ENCODE measurements at regions not wholly inside any gene's neighbourhood (a gene's known extent, or its start where the extent isn't known, plus 50 kb on each side); places are given as distances from the start of the nearest gene placed in this dataset.

DNA sequence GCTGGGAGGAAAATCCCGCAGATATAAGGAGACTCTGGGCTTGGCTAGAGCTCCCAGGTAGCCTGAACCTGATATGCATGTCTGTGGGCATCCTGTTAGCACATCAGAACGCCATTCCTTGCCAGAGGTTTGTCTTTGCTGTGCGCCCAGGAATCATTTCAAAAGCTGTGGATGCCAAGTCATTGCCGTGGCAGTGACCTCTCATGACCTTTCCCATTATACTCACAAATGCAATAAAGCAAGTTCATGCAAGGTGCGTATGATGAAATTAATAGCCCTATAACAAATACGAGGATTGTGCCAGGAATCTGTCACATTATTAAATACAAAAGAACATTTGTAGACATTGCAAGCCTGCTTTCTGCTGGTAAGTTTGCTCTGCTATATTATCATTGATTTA, 229.1 kb upstream of the PELI2 start:
- H3K4me1 Mint-ChIP-seq (ENCODE audit: low read depth) = no peaks in the 10 kb centered on the region
- no peak overlapping the region for H3K27ac Mint-ChIP-seq
- intact Hi-C loops (cut with micrococcal nuclease) = no loop called here
- H3K27me3 Mint-ChIP-seq = peaks cover 16% of the 10 kb centered on the region
- no peaks in the 10 kb centered on the region for H3K9me3 Mint-ChIP-seq
- no peak overlapping the region for H3K4me3 Mint-ChIP-seq
- no peaks in the 10 kb centered on the region for H3K36me3 Mint-ChIP-seq (ENCODE audit: low read depth)

DNA sequence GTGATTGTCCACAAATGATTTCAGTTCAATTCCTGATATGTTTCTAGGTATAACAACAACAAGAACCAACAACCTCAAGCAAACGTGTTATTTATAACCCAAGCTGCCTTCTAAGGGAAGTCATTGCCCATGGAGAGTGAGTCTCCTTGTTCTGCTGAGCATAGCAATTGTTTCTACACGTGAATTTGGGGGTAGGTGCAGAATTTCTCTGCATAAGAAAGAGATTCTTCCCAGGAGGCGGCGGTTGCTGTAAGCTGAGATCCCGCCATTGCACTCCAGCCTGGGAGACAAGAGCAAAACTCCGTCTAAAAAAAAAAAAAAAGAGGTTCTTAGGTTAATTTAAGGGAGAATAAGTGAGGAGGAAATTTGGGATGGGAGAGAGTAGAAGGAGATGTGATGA, 226.5 kb upstream of the PELI2 start:
- H3K36me3 Mint-ChIP-seq (ENCODE audit: low read depth) = no peaks in the 10 kb centered on the region
- H3K27ac Mint-ChIP-seq = no peak overlapping the region
- intact Hi-C loops (cut with micrococcal nuclease) = no loop called here
- H3K27me3 Mint-ChIP-seq = peaks cover 8% of the 10 kb centered on the region
- no peaks in the 10 kb centered on the region for H3K4me1 Mint-ChIP-seq (ENCODE audit: low read depth)
- no peaks in the 10 kb centered on the region for H3K9me3 Mint-ChIP-seq
- no peak overlapping the region for H3K4me3 Mint-ChIP-seq

DNA sequence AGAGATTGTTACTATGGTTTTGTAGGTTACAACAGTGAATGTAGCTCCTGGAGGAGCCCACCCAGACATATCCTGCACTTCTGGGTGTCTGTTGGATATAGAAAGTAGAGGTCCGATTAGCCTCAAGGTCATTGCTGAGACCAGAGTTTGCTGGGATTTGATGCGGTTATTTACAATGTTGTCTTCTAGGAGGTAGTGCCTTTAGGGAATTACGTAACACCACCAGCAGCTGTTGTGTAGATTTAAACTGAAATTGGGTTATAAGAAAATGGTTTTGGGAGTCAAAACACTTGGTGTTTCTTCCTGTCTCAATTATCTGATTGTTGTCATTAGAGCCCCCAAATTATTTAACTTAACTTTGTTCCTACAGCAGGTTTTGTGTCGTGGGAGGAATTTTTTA, 225.3 kb upstream of the PELI2 start:
- Mint-ChIP-seq H3K4me1 (ENCODE audit: low read depth) (no peaks in the 10 kb centered on the region), H3K4me3 (no peak overlapping the region), H3K27ac (no peak overlapping the region), H3K27me3 (peaks cover 6% of the 10 kb centered on the region), H3K9me3 (no peaks in the 10 kb centered on the region), H3K36me3 (ENCODE audit: low read depth) (no peaks in the 10 kb centered on the region)
- intact Hi-C loops (cut with micrococcal nuclease) = no loop called here

DNA sequence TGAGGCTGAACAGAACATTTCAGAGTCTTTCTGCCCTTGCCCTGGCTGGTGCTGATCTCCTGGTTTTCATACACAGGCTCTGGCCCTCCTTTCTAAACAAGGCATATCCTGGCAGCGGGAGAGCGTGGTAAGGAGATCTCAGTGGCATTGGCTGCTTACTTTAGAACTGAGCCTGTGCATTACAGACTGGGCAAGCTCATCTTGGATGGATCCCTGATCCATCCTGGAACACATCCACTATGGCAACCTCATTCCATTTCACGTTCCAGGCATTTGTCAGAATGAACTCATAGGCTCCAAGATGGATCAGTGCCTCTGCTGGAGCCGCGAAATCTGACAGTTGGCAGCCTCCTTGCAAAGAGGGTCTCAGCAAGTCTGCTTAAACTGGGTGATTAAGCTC, 224.5 kb upstream of the PELI2 start:
- no peaks in the 10 kb centered on the region for H3K9me3 Mint-ChIP-seq
- no peak overlapping the region for H3K27ac Mint-ChIP-seq
- peaks cover 6% of the 10 kb centered on the region for H3K27me3 Mint-ChIP-seq
- no peak overlapping the region for H3K4me3 Mint-ChIP-seq
- intact Hi-C loops (cut with micrococcal nuclease) = no loop called here
- no peaks in the 10 kb centered on the region for H3K4me1 Mint-ChIP-seq (ENCODE audit: low read depth)
- H3K36me3 Mint-ChIP-seq (ENCODE audit: low read depth) = no peaks in the 10 kb centered on the region

DNA sequence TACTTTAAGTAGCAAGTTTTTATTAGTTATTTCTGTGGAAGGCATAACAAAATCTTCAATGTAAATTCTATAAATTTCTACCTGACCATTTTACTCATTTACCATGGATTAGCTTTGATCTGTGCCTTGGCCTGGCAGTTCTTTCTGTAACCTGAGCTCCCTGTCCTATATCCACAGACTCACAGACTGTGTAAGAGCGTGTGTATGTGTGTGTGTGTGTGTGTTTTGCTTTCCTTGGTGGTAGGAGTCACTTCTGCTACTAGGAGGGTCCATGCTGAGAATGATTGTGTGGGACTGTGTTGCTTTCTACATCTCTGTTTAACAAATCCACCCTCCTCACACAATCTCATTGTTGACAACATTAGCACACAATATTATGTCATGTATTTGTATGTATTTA, 221.2 kb upstream of the PELI2 start:
- intact Hi-C loops (cut with micrococcal nuclease) = no loop called here
- Mint-ChIP-seq H3K4me3 (no peak overlapping the region), H3K27ac (no peak overlapping the region), H3K9me3 (no peaks in the 10 kb centered on the region), H3K4me1 (ENCODE audit: low read depth) (no peaks in the 10 kb centered on the region), H3K27me3 (peaks cover 3% of the 10 kb centered on the region), H3K36me3 (ENCODE audit: low read depth) (no peaks in the 10 kb centered on the region)

DNA sequence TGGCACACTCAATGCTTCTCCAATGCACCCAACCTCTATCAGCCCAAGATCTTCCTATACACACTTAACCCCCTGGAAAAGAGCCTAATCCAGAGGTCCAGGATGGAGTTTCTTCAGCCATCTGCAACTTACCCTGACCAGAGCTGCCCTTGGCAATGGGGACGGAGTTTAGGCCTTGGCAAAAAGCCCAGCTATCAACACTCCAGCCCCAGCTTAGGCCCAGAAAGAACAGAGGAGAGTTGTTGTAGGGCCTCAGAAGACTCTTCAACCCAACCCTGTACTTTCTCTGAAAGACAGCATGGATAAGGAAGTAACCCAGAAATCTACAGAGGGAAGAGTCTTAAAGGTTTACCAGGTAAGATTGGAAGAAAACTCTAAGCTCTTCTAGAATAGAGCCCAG, 219.3 kb upstream of the PELI2 start:
- intact Hi-C loops (cut with micrococcal nuclease) = no loop called here
- Mint-ChIP-seq H3K27ac (no peak overlapping the region), H3K9me3 (no peaks in the 10 kb centered on the region), H3K36me3 (ENCODE audit: low read depth) (no peaks in the 10 kb centered on the region), H3K4me1 (ENCODE audit: low read depth) (no peaks in the 10 kb centered on the region), H3K27me3 (no peaks in the 10 kb centered on the region), H3K4me3 (no peak overlapping the region)

DNA sequence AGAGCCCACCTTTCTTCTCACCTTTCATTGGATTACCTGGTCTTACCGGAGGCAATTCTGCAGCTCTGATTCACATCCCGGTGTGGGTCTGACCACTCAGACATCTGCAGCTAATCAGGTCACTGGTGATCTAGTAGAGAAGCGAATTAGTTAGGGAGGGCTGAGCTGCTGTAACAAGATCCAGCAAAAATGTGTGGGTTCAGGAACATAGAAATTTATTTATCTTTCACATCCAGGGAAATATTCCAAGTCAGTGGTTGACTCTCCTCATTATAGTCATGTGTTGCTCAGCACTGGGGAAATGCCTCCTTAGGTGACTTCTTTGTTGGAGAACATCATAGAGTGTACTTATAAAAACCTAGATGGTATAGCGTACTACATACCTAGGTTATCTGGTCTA, 218.7 kb upstream of the PELI2 start:
- Mint-ChIP-seq H3K36me3 (ENCODE audit: low read depth) (no peaks in the 10 kb centered on the region), H3K4me3 (no peak overlapping the region), H3K27me3 (no peaks in the 10 kb centered on the region), H3K9me3 (no peaks in the 10 kb centered on the region), H3K27ac (no peak overlapping the region), H3K4me1 (ENCODE audit: low read depth) (no peaks in the 10 kb centered on the region)
- intact Hi-C loops (cut with micrococcal nuclease) = no loop called here

DNA sequence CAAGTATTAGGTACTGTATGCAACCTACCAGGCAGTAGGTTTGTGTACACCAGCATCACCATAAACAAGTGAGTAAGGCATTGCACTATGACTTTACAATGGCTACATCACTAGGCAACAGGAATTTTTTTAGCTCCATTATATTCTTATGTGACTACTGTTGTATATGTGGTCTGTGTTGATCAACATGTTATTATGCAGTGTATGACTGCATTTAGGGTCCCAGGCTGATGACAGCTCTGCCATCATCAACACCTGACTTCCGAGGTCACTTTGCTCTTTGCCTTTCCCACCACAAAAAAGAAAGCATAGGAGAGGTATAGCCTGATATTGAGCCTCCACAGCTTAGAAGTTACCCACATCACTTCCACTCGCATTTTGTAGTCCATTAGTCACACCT, 217.5 kb upstream of the PELI2 start:
- Mint-ChIP-seq H3K4me3 (no peak overlapping the region), H3K27ac (no peak overlapping the region), H3K9me3 (no peaks in the 10 kb centered on the region), H3K4me1 (ENCODE audit: low read depth) (no peaks in the 10 kb centered on the region), H3K36me3 (ENCODE audit: low read depth) (no peaks in the 10 kb centered on the region), H3K27me3 (no peaks in the 10 kb centered on the region)
- intact Hi-C loops (cut with micrococcal nuclease) = no loop called here

DNA sequence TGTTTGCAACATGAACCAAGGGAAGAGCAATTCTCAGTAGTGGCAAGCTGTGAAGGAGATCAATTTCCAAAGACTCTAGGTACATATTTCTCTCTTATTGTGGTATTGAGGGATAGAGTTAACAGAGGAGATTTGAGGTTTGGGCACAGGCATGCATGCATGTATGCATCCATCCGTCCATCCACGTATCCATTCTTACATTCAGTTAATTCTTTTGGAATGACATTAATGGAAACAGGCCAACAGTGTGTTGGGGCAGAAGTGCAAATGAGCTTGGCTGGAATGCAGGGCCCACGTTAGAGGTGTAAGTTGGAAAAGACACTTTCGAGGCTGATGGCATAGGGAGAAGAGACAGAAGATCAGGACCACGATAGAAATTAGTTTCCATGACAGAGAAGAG, 216.9 kb upstream of the PELI2 start:
- intact Hi-C loops (cut with micrococcal nuclease) = no loop called here
- no peaks in the 10 kb centered on the region for H3K36me3 Mint-ChIP-seq (ENCODE audit: low read depth)
- no peaks in the 10 kb centered on the region for H3K4me1 Mint-ChIP-seq (ENCODE audit: low read depth)
- no peaks in the 10 kb centered on the region for H3K9me3 Mint-ChIP-seq
- H3K27me3 Mint-ChIP-seq = no peaks in the 10 kb centered on the region
- H3K27ac Mint-ChIP-seq = no peak overlapping the region
- no peak overlapping the region for H3K4me3 Mint-ChIP-seq

DNA sequence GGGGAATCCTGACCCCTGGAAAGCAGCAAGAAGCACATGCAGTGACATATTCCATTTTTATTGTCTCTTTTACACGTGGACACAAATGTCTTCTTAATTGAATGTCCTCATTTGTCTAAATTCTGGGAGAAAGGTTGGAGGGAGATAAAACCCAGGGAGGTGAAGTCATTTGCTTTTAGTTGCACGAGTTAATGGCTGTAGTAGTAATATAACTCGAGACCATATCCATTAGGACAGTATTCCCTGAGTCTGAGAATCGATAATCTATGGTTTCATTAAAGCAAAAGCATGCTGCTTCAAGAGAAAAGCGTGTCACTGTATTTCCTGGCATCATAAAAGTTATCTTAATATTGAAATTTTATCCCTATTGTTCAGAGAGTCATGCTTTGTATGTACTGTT, 216.0 kb upstream of the PELI2 start:
- H3K9me3 Mint-ChIP-seq = no peaks in the 10 kb centered on the region
- H3K36me3 Mint-ChIP-seq (ENCODE audit: low read depth) = no peaks in the 10 kb centered on the region
- H3K27me3 Mint-ChIP-seq = no peaks in the 10 kb centered on the region
- intact Hi-C loops (cut with micrococcal nuclease) = no loop called here
- no peak overlapping the region for H3K4me3 Mint-ChIP-seq
- no peaks in the 10 kb centered on the region for H3K4me1 Mint-ChIP-seq (ENCODE audit: low read depth)
- H3K27ac Mint-ChIP-seq = no peak overlapping the region

DNA sequence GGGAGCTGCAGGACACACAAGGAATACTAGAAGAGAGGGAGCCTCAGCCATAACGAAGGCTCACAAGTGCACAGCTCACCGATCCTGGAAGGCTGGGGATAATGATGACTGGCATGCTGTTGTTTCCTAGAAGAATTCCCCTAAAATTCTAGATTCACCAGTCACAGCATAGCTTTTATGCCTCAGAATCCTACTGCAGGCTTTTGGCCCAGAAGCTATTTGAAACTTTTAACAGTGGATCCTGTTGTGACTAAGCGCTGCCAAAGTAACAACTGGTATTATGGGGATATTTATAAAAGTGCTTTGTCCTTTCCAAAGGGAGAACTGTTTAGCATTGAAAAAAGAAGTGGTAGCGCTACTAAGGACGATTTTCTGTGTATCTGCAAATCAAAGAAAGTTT, 214.1 kb upstream of the PELI2 start:
- Mint-ChIP-seq H3K27ac (no peak overlapping the region), H3K4me1 (ENCODE audit: low read depth) (no peaks in the 10 kb centered on the region), H3K4me3 (no peak overlapping the region), H3K9me3 (no peaks in the 10 kb centered on the region), H3K27me3 (peaks cover 1% of the 10 kb centered on the region), H3K36me3 (ENCODE audit: low read depth) (no peaks in the 10 kb centered on the region)
- intact Hi-C loops (cut with micrococcal nuclease) = no loop called here

DNA sequence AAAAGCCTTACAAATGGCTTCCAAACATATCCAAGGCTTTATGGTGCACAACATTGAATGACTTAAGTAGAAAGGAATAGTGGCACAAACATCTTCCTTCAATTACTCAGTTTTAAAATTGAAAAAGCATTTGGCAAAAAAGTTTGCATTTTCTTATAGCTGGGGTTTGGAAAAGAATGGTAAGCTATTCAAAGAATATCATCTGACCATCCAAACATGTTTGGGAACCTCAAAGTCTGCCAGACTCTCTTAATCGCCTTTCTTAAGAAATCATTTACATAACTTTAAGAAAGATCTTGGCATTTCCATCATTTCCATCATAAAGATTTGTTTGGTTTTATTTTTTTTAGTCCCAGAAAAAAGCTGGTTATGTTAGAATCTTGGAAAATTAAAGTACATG, 210.1 kb upstream of the PELI2 start:
- no peak overlapping the region for H3K27ac Mint-ChIP-seq
- no peaks in the 10 kb centered on the region for H3K36me3 Mint-ChIP-seq (ENCODE audit: low read depth)
- H3K4me1 Mint-ChIP-seq (ENCODE audit: low read depth) = no peaks in the 10 kb centered on the region
- peaks cover 1% of the 10 kb centered on the region for H3K27me3 Mint-ChIP-seq
- no peaks in the 10 kb centered on the region for H3K9me3 Mint-ChIP-seq
- H3K4me3 Mint-ChIP-seq = no peak overlapping the region
- intact Hi-C loops (cut with micrococcal nuclease) = no loop called here

DNA sequence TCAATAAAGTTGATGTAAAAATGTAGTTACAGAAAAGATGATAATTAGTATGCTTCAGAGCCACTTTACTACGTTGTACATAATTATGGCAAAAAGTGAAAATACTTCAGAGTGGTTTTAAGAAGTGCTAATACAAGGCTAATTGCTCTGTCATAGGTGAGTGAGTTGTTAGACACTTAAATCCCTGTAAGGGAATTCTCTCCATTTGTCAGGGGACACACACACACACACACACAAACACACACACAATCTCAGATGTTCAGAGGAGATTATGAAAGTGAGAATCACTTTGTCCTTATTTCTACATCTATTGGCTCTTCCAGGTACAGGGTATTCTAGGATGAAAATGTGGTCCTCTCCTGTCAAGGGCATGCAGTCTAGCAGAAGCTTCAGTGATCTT, 208.3 kb upstream of the PELI2 start:
- Mint-ChIP-seq H3K9me3 (no peaks in the 10 kb centered on the region), H3K27ac (no peak overlapping the region), H3K36me3 (ENCODE audit: low read depth) (no peaks in the 10 kb centered on the region), H3K4me3 (no peak overlapping the region), H3K4me1 (ENCODE audit: low read depth) (no peaks in the 10 kb centered on the region), H3K27me3 (peaks cover 4% of the 10 kb centered on the region)
- intact Hi-C loops (cut with micrococcal nuclease) = no loop called here

DNA sequence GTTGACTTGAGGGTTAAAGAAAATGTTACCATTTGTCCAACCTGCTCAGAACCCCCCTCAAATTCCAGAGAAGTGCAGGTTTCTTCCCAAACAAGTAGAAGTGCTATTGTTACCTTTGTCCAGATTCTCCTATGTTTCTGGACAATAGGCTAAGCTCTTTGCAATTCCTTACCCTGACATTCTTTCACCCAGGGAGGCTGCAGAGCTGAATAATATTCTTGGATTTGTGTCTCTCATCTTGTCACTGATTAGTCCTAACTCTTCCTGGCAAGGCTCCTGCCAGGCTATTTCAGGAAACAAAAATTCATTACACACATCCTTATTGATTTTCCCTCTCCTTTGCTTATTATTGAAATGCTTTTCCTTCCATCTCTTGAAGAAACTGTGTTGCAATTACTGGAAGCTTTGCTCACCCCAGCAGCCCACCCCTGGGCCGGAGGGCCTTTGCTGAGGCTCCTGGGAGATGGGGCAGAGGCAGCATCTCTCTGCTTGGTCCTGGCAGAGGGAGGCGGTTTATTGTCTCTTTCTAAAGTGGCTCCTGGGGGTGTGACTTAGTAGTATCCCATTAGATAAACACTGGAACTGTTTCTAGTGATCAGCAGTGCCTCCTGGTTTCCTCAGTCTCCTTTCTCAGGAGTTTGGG, 207.5 kb upstream of the PELI2 start:
- Mint-ChIP-seq H3K36me3 (ENCODE audit: low read depth) (no peaks in the 10 kb centered on the region), H3K4me3 (no peak overlapping the region), H3K9me3 (no peaks in the 10 kb centered on the region), H3K27me3 (peaks cover 6% of the 10 kb centered on the region), H3K27ac (no peak overlapping the region), H3K4me1 (ENCODE audit: low read depth) (no peaks in the 10 kb centered on the region)
- intact Hi-C loops (cut with micrococcal nuclease) = no loop called here

DNA sequence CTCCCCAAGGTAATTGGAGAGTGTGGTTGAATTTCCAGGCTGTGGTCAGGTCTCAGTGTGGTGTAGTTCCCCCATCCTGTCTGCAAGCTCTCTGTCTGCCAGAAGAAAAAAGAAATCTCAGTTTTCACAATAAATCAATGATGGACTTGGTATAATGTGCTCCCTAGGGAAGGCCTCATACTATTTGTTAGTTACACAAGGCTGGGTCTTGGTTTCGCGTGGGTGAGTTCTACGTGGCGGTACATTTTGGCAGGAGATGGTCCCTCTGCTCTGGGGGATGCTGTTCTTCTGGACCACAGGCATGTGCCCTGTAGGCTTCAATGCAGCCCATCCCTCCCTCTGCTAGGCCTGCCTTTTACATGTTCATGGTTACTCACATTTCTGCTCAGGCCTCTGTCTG, 206.4 kb upstream of the PELI2 start:
- no peak overlapping the region for H3K27ac Mint-ChIP-seq

More for the DNA sequence above, 206.4 kb upstream of the PELI2 start:
- intact Hi-C loops (cut with micrococcal nuclease) = no loop called here
- no peak overlapping the region for H3K4me3 Mint-ChIP-seq
- no peaks in the 10 kb centered on the region for H3K36me3 Mint-ChIP-seq (ENCODE audit: low read depth)
- H3K4me1 Mint-ChIP-seq (ENCODE audit: low read depth) = no peaks in the 10 kb centered on the region
- peaks cover 6% of the 10 kb centered on the region for H3K9me3 Mint-ChIP-seq
- peaks cover 8% of the 10 kb centered on the region for H3K27me3 Mint-ChIP-seq

Measured in dendritic cell treated with granulocyte-macrophage colony-stimulating factor and Interleukin-4, amounts not matched to agents 40 ng/mL and 50 ng/mL, for 4 days (primary cell).